Bronchial epithelial cell (primary cell): ENCODE measurements at regions not wholly inside any gene's neighbourhood (a gene's known extent, or its start where the extent isn't known, plus 50 kb on each side); places are given as distances from the start of the nearest gene placed in this dataset.

Experiments
- DNase-seq: peaks from one replicate; pipeline ENCODE4 v3.0.0-alpha.2; 2010; ENCODE audit warnings: low read depth
- FAIRE-seq: peaks from 2 replicates; lab custom pipeline; 2011; peaks lifted over from hg19 to GRCh38; lab: Jason Lieb, UNC
- H3K27me3 ChIP-seq: 2 replicates; pipeline ENCODE4 v1.5.1; 2011; ENCODE audit warnings: low read length; ENCODE audit not compliant: control insufficient read depth, insufficient read depth
- H3K36me3 ChIP-seq: 2 replicates; pipeline ENCODE4 v1.5.1; 2011; ENCODE audit warnings: low read length; ENCODE audit not compliant: control insufficient read depth, insufficient read depth
- H3K4me3 ChIP-seq: 2 replicates; pipeline ENCODE4 v1.5.1; 2011; ENCODE audit warnings: mild to moderate bottlenecking, low read depth, low read length, control low read depth
- CTCF ChIP-seq: IDR thresholded peaks from 2 replicates; pipeline ENCODE4 v1.5.1; 2011; ENCODE audit warnings: mild to moderate bottlenecking, moderate library complexity, low read length, control low read depth, inconsistent platforms; ENCODE audit not compliant: insufficient read depth, severe bottlenecking

- DNase-seq (no peak), FAIRE-seq (no peak)
- no peak for TF ChIP-seq CTCF
- Histone ChIP-seq H3K27me3 (peaks cover 5% of the 10 kb centered on the region), H3K36me3 (no peaks in the 10 kb centered on the region), H3K4me3 (no peak overlapping the region)
Measured at GRCh38 chr2:235212501-235213158, 260.8 kb downstream of the SH3BP4 start.

GRCh38 chr2:235215248-235215647, 263.4 kb downstream of the SH3BP4 start:
- Histone ChIP-seq H3K4me3 (no peak overlapping the region), H3K27me3 (peaks cover 5% of the 10 kb centered on the region), H3K36me3 (no peaks in the 10 kb centered on the region)
- DNase-seq (no peak), FAIRE-seq (peak; percentile 62)
- TF ChIP-seq CTCF, result no peak

- no peak for TF ChIP-seq CTCF
- DNase-seq (no peak), FAIRE-seq (peak; percentile 60)
- peaks cover 7% of the 10 kb centered on the region for H3K27me3 ChIP-seq
- H3K4me3 ChIP-seq, result no peak overlapping the region
- no peaks in the 10 kb centered on the region for H3K36me3 ChIP-seq
Measured at GRCh38 chr2:235216901-235217300, 265.1 kb downstream of the SH3BP4 start.

GRCh38 chr2:235217846-235218245, 266.0 kb downstream of the SH3BP4 start:
- H3K27me3 ChIP-seq, result peaks cover 7% of the 10 kb centered on the region
- TF ChIP-seq CTCF, result no peak
- no peak overlapping the region for H3K4me3 ChIP-seq
- no peak for FAIRE-seq
- H3K36me3 ChIP-seq, result no peaks in the 10 kb centered on the region
- DNase-seq, result peak; percentile 8

- FAIRE-seq (no peak), DNase-seq (no peak)
- Histone ChIP-seq H3K4me3 (no peak overlapping the region), H3K36me3 (no peaks in the 10 kb centered on the region), H3K27me3 (peaks cover 5% of the 10 kb centered on the region)
- TF ChIP-seq CTCF, result no peak
Measured at GRCh38 chr2:235218486-235218907, 266.7 kb downstream of the SH3BP4 start.

- FAIRE-seq, result no peak
- Histone ChIP-seq H3K4me3 (no peak overlapping the region), H3K36me3 (no peaks in the 10 kb centered on the region), H3K27me3 (peaks cover 5% of the 10 kb centered on the region)
- no peak for TF ChIP-seq CTCF
- no peak for DNase-seq
Measured at GRCh38 chr2:235219048-235219447, 267.2 kb downstream of the SH3BP4 start.
